Stimulated activated CD4-positive, alpha-beta T cell treated with anti-CD3 and anti-CD28 coated beads, Interleukin-1b, Interleukin-23, amount 100 ng/mL, for 48 hours (primary cell): ENCODE measurements at regions not wholly inside any gene's neighbourhood (a gene's known extent, or its start where the extent isn't known, plus 50 kb on each side); places are given as distances from the start of the nearest gene placed in this dataset.
"Not testable (repeated sequence)": the region's sequence is repeated elsewhere in the genome, so short reads cannot be mapped to it uniquely, and the experiment has no call there.

Experiments
- DNase-seq: peaks from one replicate; pipeline ENCODE4 v3.0.0-alpha.2; 2020

GRCh38 chr18:59799383-59800015 is 100.3 kb upstream of the PMAIP1 start:
- DNase-seq, result no peak

DNA sequence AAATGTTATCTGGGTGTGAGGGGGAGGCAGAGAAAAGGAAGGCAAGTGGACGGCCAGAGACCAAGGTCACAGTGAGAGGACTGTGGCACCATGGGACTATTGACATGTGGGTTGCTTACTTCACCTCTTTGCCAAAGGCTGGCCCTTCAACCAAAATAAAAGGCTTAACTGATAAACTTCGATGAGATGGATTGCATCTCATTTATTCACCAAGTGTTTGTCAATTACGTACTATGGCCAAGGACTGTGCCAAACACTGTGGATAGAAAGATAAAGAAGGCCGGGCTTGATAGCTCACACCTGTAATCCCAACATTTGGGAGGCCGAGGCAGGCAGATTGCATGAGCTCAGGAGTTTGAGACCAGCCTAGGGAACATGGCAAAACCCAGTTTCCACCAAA is 98.7 kb upstream of the CCBE1 start:
- DNase-seq, result no peak

DNA sequence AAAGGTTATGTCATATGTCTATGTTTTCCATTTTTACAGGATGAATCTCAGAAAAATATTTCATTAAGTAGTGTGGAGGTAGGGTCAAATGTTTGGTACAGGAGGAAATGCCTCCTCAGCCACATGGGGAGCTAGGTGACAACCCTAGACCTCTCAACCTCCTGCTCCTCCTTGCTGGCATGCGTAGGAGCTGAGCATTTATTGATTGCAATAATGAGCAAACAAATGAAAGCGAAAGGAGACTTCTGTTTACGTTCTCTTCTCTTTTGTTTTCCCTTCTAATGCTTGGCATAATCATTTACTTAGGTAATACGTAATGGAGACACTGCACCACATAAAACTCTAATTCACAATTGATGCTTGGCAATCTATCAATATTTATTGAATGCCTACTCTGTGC is 95.1 kb upstream of the CCBE1 start:
- no peak for DNase-seq

- not testable (repeated sequence) for DNase-seq
Measured at GRCh38 chr18:59790346-59790936, 93.2 kb upstream of the CCBE1 start.

- DNase-seq, result no peak
Measured at GRCh38 chr18:59788791-59789106, 91.5 kb upstream of the CCBE1 start.

- DNase-seq, result no peak
Measured at GRCh38 chr18:59787998-59788790, 91.0 kb upstream of the CCBE1 start.

DNA sequence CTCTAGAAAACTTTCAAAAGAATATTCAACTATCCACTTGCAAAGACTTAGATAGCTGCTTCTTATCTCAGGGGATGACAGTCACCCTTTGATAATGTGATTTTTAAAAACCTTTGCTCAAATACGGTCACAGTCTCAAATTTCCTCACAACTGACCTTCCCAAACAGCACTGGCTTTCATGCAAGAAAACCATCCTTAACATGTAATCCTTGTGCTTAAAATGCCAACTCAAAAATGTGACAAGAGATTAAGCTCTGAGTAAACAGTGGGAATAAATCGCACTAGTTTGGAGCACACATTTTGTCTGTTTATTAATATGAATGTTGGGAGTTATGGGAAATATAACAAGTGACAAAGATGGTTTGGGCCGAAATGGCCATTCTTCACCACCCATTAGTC is 87.5 kb upstream of the CCBE1 start:
- DNase-seq, result no peak

GRCh38 chr18:59783138-59783537 is 85.9 kb upstream of the CCBE1 start:
- peak; percentile 5 for DNase-seq

DNA sequence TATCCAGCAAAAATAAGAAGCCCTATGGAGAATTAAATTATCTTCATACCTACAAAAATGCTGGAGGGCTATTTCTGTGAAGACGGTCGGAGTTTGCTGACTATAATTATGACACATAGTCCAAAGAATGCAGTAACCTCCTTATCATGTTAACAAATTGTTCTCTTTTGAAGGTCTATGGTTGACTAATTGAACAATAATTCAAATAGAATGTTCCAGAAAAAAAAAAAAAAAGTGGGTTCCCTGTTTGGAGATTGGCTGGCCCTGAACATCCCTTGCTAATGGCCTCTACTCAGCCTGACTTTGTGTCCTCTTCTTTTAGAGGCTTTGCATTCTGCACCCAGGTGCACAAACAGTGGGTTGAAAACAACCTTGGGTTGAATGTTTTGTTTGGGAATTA is 82.8 kb upstream of the CCBE1 start:
- no peak for DNase-seq

- no peak for DNase-seq
Measured at GRCh38 chr18:59778434-59778833, 81.2 kb upstream of the CCBE1 start.

- DNase-seq, result no peak
Measured at GRCh38 chr18:59777636-59778035, 80.4 kb upstream of the CCBE1 start.

DNA sequence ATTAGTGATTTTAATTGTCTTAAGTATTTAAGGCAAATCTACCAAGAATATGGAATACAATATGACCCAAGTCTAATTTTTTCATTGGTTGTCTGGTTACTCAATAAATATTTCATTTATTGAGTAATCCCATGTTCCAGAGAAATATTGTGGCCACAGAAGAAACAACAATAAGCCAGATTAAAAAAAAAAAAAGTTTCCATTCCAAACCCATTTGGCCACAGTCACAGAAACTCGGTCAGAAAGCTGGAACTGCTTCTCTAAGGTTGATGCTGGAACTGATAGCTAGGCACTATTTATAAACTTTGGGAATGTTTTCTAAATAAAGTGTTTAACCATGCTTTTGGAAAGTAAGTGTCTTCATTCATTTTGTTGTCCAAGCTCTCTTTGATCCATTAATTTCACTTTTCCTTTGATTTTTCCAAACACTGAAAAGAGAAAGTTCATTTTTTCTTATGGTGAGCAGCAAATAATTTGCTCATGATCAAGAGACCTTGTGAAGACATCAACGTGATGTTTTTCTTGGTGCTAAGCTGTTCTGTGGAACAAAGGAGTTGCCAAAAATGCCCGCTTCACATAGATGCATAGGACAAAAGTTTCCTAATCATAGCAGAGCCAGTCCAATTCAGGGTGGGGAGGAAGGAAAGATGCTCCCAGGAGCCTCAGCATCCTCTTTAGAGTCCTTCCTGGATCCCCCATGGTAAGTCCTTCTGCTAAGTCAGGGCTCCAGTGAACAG is 72.1 kb upstream of the CCBE1 start:
- DNase-seq, result no peak

DNA sequence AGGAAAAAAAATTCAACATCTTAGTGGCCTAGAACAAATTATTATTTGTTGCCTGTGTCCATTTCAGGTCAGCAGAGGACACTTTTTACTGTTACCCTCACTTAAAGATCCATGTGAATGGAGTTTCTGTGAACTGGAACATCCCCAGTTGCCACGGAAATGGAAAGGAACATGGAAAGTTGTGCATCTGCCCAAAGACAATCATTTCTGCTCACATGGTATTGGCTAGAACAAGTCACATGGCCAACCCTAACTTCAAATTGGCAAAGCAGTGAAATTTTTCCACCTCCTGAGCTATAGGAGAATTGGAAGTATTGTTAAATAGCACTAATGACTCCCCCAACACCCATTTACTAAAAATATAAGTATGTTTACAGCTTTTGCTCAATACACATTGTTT is 71.2 kb upstream of the CCBE1 start:
- DNase-seq, result no peak

- no peak for DNase-seq
Measured at GRCh38 chr18:59767732-59768131, 70.5 kb upstream of the CCBE1 start.

DNA sequence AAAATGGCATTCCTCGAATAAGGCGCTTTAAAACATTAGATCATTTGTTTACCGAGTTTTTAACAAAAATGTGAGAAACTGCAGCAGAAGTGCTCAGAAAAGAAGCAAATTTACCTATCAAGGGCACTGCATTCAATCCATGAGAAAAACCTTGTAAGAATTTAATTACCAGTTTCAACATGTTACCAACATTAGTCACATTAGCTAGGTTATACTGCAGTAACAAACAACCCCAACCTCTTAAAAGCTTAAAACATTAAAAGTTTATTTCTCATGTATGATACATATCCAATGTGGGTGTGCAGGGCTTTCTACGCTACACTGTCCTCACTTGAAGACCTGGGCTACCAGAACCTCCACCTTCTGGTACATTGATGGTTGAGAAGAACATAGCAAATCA is 68.1 kb upstream of the CCBE1 start:
- DNase-seq, result no peak

GRCh38 chr18:59764281-59764680 is 67.1 kb upstream of the CCBE1 start:
- no peak for DNase-seq

DNA sequence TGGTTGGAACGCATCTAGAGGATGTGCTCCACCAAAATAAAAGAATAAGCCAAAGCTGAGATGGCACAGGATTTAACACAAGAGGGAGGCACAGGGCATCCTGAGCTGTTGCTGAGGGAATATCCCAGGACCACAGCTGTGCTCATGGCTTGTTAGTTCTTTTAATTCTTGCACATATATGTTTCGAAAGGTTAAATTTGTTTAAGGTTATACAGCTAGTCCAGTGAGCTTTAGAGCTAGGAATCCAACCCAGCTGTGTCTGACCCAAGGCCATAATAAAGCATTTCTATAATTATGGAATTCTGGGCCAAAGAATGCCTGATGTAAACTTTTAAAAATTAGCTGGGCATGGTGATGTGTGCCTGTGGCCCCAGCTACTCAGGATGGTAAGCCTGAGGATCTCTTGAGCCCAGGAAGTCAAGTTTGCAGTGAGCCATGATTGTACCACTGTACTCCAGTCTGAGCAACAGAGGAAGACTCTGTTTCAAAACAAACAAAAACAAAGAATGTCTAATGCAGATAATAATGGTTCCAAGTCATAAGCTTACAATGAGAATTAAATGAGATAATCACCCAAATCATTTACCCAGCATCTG is 66.4 kb upstream of the CCBE1 start:
- DNase-seq, result no peak

DNA sequence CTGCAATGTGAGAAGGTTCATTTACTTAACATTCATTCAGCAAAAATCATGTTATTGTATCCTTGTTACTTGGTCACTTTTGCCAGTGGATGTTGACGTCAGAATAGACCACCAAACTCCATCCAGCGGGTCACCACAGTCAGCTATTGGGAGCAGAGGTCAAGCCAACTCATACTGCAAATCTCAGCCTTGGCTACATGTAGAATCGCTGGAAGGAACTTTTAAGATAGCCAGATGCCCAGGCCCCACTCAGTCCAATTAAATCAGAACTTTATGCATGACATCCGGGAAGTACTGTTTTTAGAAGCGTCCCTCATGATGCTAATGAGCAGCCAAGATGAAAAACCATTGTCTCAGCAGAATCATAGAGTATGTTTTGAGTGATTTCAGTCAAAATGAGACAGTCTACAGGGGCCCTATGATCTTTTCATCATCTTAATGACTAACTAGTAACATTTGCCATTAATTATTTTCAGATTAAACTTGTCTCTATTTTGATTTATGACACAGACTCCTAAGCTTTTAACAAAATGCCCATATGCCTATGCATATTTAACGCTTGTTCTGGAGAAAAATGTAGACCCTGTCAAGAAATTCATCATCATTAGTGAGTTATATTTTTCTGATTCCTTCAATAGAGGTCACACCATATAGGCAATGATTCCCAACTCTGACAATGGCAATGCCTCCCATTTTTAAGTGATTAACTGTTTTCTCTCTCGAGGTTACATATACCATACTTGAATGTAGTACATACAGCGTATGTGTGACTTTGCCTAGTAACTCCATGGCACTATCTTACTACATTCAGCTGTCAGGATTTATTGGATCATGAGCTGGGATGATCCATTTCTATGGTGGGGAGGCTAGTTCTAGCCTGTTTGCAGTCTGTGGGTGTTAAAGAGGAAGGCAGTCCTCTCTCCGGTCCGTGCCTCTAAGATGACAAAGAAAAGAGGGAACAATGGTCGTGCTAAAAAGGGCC is 63.7 kb upstream of the CCBE1 start:
- DNase-seq, result no peak

DNA sequence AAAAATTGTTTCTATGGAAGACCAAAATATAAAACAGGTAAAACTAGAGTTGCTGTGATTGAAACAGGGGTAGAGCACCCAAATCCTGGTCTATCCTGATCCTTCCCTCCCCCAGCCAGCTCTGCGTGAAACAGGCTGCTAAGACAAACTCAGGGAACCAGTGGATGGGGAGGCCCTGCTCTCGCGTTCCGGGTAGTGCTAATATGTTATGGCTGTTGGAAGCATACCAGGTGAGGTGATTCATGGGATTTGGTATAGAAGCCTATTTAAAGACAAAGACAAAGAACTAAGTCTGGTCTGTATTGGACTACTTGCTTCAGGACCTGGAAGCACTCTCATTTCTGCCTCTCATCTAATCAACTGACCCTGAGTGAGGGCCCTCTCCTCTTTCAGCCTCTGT is 63.0 kb upstream of the CCBE1 start:
- DNase-seq, result no peak

- DNase-seq, result no peak
Measured at GRCh38 chr18:59758837-59759236, 61.6 kb upstream of the CCBE1 start.

DNA sequence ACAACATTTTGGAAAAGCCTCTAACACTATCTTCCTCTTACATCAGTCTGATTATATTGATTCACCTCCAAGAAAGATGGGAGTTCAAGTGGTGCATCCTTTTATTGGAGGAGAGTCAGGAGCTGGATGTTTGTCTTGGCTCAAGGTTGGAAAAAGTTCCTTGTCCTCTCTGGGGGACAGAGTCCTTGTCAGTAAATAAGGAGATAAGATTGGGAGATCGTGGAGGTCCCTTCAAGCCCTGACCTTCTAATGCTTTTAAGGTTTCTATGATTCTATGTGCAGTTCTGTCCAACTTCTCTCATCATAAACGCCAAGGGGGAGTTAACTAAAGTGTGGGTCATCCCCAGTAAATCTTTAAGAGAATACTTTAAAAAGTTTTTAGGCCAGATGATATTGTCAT is 60.9 kb upstream of the CCBE1 start:
- no peak for DNase-seq

GRCh38 chr18:59752666-59753065 is 55.4 kb upstream of the CCBE1 start:
- no peak for DNase-seq
